ENCODE measurements at regions not wholly inside any gene's neighbourhood (a gene's known extent, or its start where the extent isn't known, plus 50 kb on each side); places are given as distances from the start of the nearest gene placed in this dataset.
"Not testable (repeated sequence)": the region's sequence is repeated elsewhere in the genome, so short reads cannot be mapped to it uniquely, and the experiment has no call there.

- peaks cover 5% of the 10 kb centered on the region for H3K9me3 Mint-ChIP-seq
- no peaks in the 10 kb centered on the region for H3K27me3 Mint-ChIP-seq
- ChIA-PET CTCF (no interaction called here), POLR2A (no interaction called here)
- Histone ChIP-seq H3K27ac (ENCODE audit: low read depth in 1 of 2, low read length in 2 of 2) (no peak overlapping the region), H3K36me3 (ENCODE audit: insufficient read depth, low read length) (no peaks in the 10 kb centered on the region), H3K9me3 (ENCODE audit: control insufficient read depth in 1 of 2, insufficient read depth in 1 of 2, low read length in 2 of 2) (peaks cover 0 to 5% of the 10 kb centered on the region in 2 experiments), H3K27me3 (ENCODE audit: control insufficient read depth in 1 of 2, insufficient read depth in 2 of 2, low read length in 2 of 2) (no peaks in the 10 kb centered on the region), H3K4me1 (ENCODE audit: insufficient read depth, low read length) (no peaks in the 10 kb centered on the region), H3K4me3 (ENCODE audit: low read length) (no peak overlapping the region)
- no peak overlapping the region for H3K27ac Mint-ChIP-seq
- H3K36me3 Mint-ChIP-seq (ENCODE audit: low read depth) = no peaks in the 10 kb centered on the region
- TF ChIP-seq, protein P1, sequence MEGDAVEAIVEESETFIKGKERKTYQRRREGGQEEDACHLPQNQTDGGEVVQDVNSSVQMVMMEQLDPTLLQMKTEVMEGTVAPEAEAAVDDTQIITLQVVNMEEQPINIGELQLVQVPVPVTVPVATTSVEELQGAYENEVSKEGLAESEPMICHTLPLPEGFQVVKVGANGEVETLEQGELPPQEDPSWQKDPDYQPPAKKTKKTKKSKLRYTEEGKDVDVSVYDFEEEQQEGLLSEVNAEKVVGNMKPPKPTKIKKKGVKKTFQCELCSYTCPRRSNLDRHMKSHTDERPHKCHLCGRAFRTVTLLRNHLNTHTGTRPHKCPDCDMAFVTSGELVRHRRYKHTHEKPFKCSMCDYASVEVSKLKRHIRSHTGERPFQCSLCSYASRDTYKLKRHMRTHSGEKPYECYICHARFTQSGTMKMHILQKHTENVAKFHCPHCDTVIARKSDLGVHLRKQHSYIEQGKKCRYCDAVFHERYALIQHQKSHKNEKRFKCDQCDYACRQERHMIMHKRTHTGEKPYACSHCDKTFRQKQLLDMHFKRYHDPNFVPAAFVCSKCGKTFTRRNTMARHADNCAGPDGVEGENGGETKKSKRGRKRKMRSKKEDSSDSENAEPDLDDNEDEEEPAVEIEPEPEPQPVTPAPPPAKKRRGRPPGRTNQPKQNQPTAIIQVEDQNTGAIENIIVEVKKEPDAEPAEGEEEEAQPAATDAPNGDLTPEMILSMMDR (IDR thresholded peaks at IDR 0.05) = no peak
- intact Hi-C loops (cut with DNase I, micrococcal nuclease) = no loop called here
- H3K4me3 Mint-ChIP-seq = no peak overlapping the region
- DNase-seq (no peak), ATAC-seq (ENCODE audit: poor library complexity) (no peak)
- no peaks in the 10 kb centered on the region for H3K4me1 Mint-ChIP-seq (ENCODE audit: low read depth)
Measured at GRCh38 chr6:11447265-11447664, 90.3 kb upstream of the TMEM170B start.

DNA sequence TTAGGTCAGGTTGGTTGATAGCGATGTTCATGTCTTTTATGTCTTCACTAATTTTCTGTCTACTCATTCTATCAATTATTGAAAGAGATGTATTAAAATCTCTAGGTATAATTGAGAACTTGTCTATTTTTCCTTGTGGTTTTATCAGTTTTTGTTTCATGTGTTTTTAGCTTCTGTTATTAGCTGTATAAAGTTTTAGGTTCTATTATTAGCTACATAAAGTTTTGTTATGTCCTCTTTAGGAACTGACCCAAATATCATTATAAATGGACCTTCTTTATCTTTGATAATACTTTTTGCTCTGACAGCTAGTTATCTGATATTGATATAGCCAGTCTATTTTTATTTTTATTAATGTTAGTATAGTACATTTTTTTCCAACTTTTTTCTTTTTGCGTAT is 92.4 kb upstream of the TMEM170B start:
- H3K9me3 ChIP-seq (ENCODE audit: control insufficient read depth in 1 of 2, insufficient read depth in 1 of 2, low read length in 2 of 2) = no peaks in the 10 kb centered on the region
- ChIA-PET POLR2A (no interaction called here), CTCF (no interaction called here)
- intact Hi-C loops (cut with DNase I, micrococcal nuclease) = no loop called here
- no peak overlapping the region for H3K27ac ChIP-seq (ENCODE audit: low read depth in 1 of 2, low read length in 2 of 2)
- Mint-ChIP-seq H3K4me3 (no peak overlapping the region), H3K27ac (no peak overlapping the region), H3K36me3 (ENCODE audit: low read depth) (no peaks in the 10 kb centered on the region), H3K4me1 (ENCODE audit: low read depth) (no peaks in the 10 kb centered on the region), H3K27me3 (no peaks in the 10 kb centered on the region), H3K9me3 (peaks cover 5% of the 10 kb centered on the region)
- no peaks in the 10 kb centered on the region for H3K27me3 ChIP-seq (ENCODE audit: control insufficient read depth in 1 of 2, insufficient read depth in 2 of 2, low read length in 2 of 2)
- H3K36me3 ChIP-seq (ENCODE audit: insufficient read depth, low read length) = no peaks in the 10 kb centered on the region
- no peaks in the 10 kb centered on the region for H3K4me1 ChIP-seq (ENCODE audit: insufficient read depth, low read length)
- H3K4me3 ChIP-seq (ENCODE audit: low read length) = no peak overlapping the region
- DNase-seq = no peak
- no peak for ATAC-seq (ENCODE audit: poor library complexity)
- TF ChIP-seq, protein P1 (IDR thresholded peaks at IDR 0.05) = no peak

- H3K27ac ChIP-seq (ENCODE audit: low read depth in 1 of 2, low read length in 2 of 2); H3K36me3 ChIP-seq (ENCODE audit: insufficient read depth, low read length); H3K36me3 Mint-ChIP-seq (ENCODE audit: low read depth); H3K4me3 Mint-ChIP-seq; DNase-seq; H3K4me3 ChIP-seq (ENCODE audit: low read length); H3K9me3 ChIP-seq (ENCODE audit: control insufficient read depth in 1 of 2, insufficient read depth in 1 of 2, low read length in 2 of 2); H3K4me1 ChIP-seq (ENCODE audit: insufficient read depth, low read length); intact Hi-C loops (cut with DNase I, micrococcal nuclease); H3K27ac Mint-ChIP-seq; H3K9me3 Mint-ChIP-seq; H3K4me1 Mint-ChIP-seq (ENCODE audit: low read depth); POLR2A ChIA-PET; ATAC-seq (ENCODE audit: poor library complexity); H3K27me3 Mint-ChIP-seq; CTCF ChIA-PET; H3K27me3 ChIP-seq (ENCODE audit: control insufficient read depth in 1 of 2, insufficient read depth in 2 of 2, low read length in 2 of 2): not testable (repeated sequence)
Measured at GRCh38 chr6:11443125-11443524, 94.4 kb upstream of the TMEM170B start.

DNA sequence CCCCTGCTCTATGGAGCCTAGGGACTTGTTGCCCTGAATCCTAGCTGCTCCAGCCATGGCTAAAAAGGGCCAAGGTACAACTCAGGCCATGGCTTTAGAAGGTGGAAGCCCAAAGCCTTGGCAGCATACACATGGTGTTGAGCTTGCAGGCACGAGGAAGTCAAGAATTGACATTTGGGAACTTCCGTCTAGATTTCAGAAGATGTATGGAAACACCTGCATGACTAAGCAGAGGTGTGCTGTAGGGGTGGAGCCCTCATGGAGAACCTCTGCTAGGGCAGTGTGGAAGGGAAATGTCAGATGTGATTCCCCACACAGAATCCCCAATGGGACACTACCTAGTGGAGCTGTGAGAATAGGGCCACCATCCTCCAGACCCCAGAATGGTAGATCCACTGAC is 95.1 kb upstream of the TMEM170B start:
- H3K4me1 ChIP-seq (ENCODE audit: insufficient read depth, low read length) = no peaks in the 10 kb centered on the region
- intact Hi-C loops (cut with DNase I, micrococcal nuclease) = no loop called here
- H3K27me3 Mint-ChIP-seq = no peaks in the 10 kb centered on the region
- H3K36me3 Mint-ChIP-seq (ENCODE audit: low read depth) = no peaks in the 10 kb centered on the region
- H3K27ac Mint-ChIP-seq = no peak overlapping the region
- TF ChIP-seq, protein P1 (IDR thresholded peaks at IDR 0.05) = no peak
- H3K27me3 ChIP-seq (ENCODE audit: control insufficient read depth in 1 of 2, insufficient read depth in 2 of 2, low read length in 2 of 2) = no peaks in the 10 kb centered on the region
- no peaks in the 10 kb centered on the region for H3K4me1 Mint-ChIP-seq (ENCODE audit: low read depth)
- H3K4me3 Mint-ChIP-seq = no peak overlapping the region
- ChIA-PET CTCF (no interaction called here), POLR2A (no interaction called here)
- no peaks in the 10 kb centered on the region for H3K36me3 ChIP-seq (ENCODE audit: insufficient read depth, low read length)
- DNase-seq = no peak
- H3K27ac ChIP-seq (ENCODE audit: low read depth in 1 of 2, low read length in 2 of 2) = no peak overlapping the region
- H3K4me3 ChIP-seq (ENCODE audit: low read length) = no peak overlapping the region
- no peak for ATAC-seq (ENCODE audit: poor library complexity)
- no peaks in the 10 kb centered on the region for H3K9me3 ChIP-seq (ENCODE audit: control insufficient read depth in 1 of 2, insufficient read depth in 1 of 2, low read length in 2 of 2)
- peaks cover 5% of the 10 kb centered on the region for H3K9me3 Mint-ChIP-seq
